HCT116 (cell line): ENCODE measurements at regions not wholly inside any gene's neighbourhood (a gene's known extent, or its start where the extent isn't known, plus 50 kb on each side); places are given as distances from the start of the nearest gene placed in this dataset.

Source experiments
- CBX3 ChIP-seq: IDR thresholded peaks from 2 replicates; pipeline ENCODE4 v1.6.1; 2012; ENCODE audit warnings: low read depth
- CEBPB ChIP-seq: IDR thresholded peaks from 2 replicates; pipeline ENCODE4 v1.6.1; 2012; ENCODE audit warnings: low read depth
- CTCF ChIP-seq, 3 experiments: fragments of 200-600 bp in 1 of 3; sonication (generic) in 1 of 3; IDR thresholded peaks in 2 of 3; conservative IDR thresholded peaks in 1 of 3; 2 replicates each; pipeline ENCODE4 v1.5.1; 2012 to 2017; ENCODE audit warnings: low read depth in 2 of 3, low read length in 2 of 3, antibody characterized with exemption in 1 of 3, borderline replicate concordance in 1 of 3, control low read depth in 1 of 3, mild to moderate bottlenecking in 1 of 3, mixed read lengths in 1 of 3, mixed run types in 1 of 3, moderate library complexity in 1 of 3; ENCODE audit not compliant: insufficient read depth in 1 of 3
- EGR1 ChIP-seq: IDR thresholded peaks from 2 replicates; pipeline ENCODE4 v1.6.1; 2012; ENCODE audit warnings: low read depth
- ELF1 ChIP-seq: IDR thresholded peaks from 2 replicates; pipeline ENCODE4 v1.6.1; 2012; ENCODE audit warnings: low read depth, borderline replicate concordance
- EZH2 ChIP-seq: fragments of 200-600 bp; sonication (generic); IDR thresholded peaks from 2 replicates; pipeline ENCODE4 v1.6.1; 2017; ENCODE audit warnings: antibody characterized with exemption, mixed run types
- JUND ChIP-seq: IDR thresholded peaks from 2 replicates; pipeline ENCODE4 v1.6.1; 2012
- POLR2A ChIP-seq: IDR thresholded peaks from 2 replicates; pipeline ENCODE4 v1.7.0; 2011; ENCODE audit warnings: borderline replicate concordance; ENCODE audit not compliant: insufficient read depth, insufficient read length; ENCODE audit errors: extremely low read depth
- POLR2AphosphoS5 ChIP-seq: IDR thresholded peaks from 2 replicates; pipeline ENCODE4 v1.6.1; 2011; ENCODE audit warnings: mild to moderate bottlenecking, low read depth, low read length, moderate library complexity
- RAD21 ChIP-seq: IDR thresholded peaks from 2 replicates; pipeline ENCODE4 v1.6.1; 2012; ENCODE audit warnings: low read depth, mild to moderate bottlenecking
- SIN3A ChIP-seq: IDR thresholded peaks from 2 replicates; pipeline ENCODE4 v1.6.1; 2012; ENCODE audit warnings: low read depth
- SP1 ChIP-seq: IDR thresholded peaks from 2 replicates; pipeline ENCODE4 v1.6.1; 2012; ENCODE audit warnings: low read depth

- TF ChIP-seq POLR2AphosphoS5 (no peak), CTCF (IDR thresholded peaks at IDR 0.05 in 2 of 3, conservative IDR thresholded peaks at IDR 0.05 in 1 of 3; ENCODE audit: borderline replicate concordance in 1 of 3, insufficient read depth in 1 of 3, low read depth in 2 of 3, low read length in 2 of 3) (no peak), EZH2 (no peak), RAD21 (no peak), SIN3A (no peak), CBX3 (no peak), EGR1 (no peak), POLR2A (no peak), ELF1 (no peak), JUND (no peak), SP1 (no peak), CEBPB (no peak)
Observed at GRCh38 chr1:113241237-113241636, 149.1 kb upstream of the MAGI3 start.
